ENCODE measurements at regions not wholly inside any gene's neighbourhood (a gene's known extent, or its start where the extent isn't known, plus 50 kb on each side); places are given as distances from the start of the nearest gene placed in this dataset.
A peak's percentile ranks its signal among the peaks of the same experiment; 100 is the strongest.

GRCh38 chr11:115990004-115990447, 485.8 kb upstream of the CADM1 start:
- no peak for DNase-seq

GRCh38 chr11:115985896-115986295, 481.7 kb upstream of the CADM1 start:
- no peak for DNase-seq

DNA sequence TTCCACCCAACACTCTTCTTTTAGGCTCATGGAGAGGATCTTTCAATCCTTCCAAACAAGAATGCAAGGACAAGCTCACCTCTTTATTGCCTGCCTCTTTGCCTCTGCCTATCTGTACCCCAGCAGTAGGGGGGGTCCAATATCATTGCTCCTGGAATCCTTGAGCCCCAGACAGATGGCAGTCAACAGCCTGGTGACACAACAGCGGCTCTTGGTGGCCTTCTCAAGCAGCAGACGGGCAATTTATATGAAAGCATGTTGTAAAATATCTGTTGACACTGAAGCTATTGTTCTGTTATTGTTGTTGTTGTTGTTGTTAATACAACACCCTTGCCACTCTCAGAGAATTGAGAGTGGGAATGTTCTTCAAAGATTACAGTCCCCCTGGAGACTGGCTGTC, 480.0 kb upstream of the CADM1 start:
- no peak for DNase-seq

DNA sequence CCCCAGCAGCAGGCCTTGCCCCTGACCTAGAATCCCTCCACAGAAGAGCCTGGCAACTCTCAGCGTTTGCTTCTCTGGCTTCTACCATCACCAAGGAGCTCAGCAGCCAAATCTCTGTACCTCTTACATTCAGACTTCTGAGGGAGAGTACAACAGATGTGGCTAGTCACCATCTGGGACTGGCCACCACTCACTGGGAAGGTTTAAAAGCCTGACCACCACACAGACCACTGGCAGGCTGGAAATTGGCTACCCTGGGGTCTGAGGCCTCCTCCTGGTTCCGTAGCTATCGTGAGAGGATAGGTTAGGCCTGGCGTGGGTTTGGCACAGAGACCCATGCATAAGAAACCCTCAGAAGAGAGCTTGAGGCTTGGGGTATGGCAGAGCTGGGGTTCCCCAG, 478.5 kb upstream of the CADM1 start:
- DNase-seq, result no peak

GRCh38 chr11:115981814-115982471, 477.7 kb upstream of the CADM1 start:
- no peak for DNase-seq

DNA sequence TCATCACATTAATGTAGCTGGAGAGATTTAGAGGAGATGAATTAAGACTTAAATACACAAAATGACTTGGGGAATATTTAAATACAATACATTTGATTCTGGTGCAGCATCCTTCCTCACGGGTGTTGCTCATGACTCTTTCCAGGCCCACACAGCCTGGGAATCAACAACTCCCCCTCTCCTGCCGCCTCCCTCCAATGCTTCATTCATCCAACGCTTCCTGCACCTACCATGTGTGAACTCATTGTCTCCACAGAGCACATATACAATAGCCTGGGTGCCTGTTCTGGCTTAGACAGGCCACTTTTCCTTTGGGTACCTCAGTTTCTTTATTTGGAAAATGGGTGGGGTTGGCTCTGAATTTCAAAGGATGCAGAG, 476.9 kb upstream of the CADM1 start:
- no peak for DNase-seq

DNA sequence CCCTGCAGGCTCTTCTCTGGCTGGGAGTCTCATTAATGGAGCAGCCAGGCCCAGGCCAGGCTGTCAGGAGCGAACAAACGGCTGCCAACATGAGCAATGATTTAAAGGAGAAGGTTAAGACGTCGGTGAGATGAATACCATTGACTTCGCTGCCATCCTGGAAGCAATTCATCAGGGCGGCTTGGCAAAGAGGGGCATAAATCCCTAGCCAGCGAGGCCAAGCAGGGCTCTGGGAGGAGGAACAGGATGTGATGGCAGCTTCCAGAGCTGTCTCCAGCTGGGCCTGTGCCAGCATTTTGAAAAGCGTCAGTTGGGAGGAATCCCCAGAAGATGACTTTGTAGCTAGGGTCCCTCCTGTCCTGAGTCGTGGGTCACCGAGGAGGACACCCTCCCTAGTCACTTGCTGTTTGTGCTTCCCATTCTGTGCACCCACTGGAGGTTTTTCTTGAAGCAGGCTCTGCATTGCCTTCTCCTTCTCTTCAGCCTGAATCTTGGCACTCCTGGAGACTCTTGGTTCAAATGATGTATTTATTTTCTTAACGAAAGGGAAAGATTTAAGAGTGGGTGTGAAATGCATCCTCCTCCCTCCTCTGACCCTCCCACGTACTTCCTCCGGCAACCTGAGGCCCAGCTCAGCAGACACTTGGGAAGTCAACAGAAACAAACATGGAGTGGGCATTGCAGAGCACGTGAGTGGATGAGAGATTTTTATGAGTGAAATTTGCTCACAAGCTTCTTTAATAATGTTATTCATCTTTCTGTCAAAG, 476.3 kb upstream of the CADM1 start:
- DNase-seq, result no peak

- DNase-seq, result no peak
These were observed 470.5 kb upstream of the CADM1 start for GRCh38 chr11:115974703-115975102.

DNA sequence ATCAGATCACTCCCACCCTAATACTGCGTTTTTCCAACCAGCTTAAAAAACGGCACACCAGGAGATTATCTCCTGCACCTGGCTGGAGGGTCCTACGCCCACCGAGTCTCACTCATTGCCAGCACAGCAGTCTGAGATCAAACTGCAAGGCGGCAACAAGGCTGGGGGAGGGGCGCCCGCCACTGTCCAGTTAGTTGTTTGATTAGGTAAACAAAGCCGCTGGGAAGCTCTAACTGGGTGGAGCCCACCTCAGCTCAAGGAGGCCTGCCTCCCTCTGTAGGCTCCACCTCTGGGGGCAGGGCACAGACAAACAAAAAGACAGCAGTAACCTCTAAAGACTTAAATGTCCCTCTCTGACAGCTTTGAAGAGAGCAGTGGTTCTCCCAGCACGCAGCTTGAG, 463.0 kb upstream of the CADM1 start:
- DNase-seq, result peak; percentile 18

GRCh38 chr11:115965767-115966504, 461.7 kb upstream of the CADM1 start:
- peak; percentile 63 for DNase-seq

DNA sequence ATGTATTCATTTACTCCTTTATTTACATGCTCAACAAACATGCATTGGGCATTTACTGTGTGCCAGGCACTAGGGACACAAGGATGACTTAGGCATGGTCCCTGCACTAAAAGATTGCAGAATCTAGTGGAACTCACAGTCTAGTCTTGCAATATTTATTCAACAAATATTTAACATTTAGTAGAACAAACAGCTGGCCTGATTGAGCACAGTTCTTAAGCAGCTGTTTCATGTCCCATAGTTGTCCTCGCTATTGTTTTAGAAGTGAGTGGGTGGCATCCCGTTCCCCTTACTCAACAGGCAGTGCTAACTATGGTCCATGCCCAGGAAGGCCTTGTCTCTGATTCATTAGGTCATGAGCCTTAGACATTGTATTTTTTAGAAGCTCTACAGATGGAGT, 459.9 kb upstream of the CADM1 start:
- no peak for DNase-seq

- DNase-seq, result no peak
These were observed 458.9 kb upstream of the CADM1 start for GRCh38 chr11:115963156-115963555.

- DNase-seq, result peak; percentile 42
These were observed 457.2 kb upstream of the CADM1 start for GRCh38 chr11:115961159-115962003.

GRCh38 chr11:115959081-115959486, 454.9 kb upstream of the CADM1 start:
- peak; percentile 68 for DNase-seq

- DNase-seq, result peak; percentile 72
These were observed 454.1 kb upstream of the CADM1 start for GRCh38 chr11:115958089-115959000.

DNA sequence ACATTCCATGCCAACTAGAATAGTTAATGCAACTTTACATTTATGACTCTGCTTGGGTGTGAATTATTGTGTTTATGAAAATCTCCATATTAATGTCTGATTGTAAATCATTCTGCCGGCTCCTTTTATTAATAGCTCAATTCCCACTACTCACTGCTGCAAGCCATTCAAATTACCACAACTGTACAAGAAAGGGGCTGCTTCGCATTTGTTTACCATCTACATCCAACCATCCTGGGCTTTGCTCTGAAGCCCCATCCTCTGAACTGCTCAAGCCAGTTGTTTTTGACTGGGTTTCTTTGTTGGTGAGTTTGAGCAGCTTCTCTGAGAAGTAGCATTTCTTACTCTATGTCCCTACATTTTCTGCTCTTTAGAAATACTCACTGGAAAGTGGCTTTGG, 451.6 kb upstream of the CADM1 start:
- DNase-seq, result no peak

GRCh38 chr11:115950660-115951059, 446.4 kb upstream of the CADM1 start:
- DNase-seq, result no peak

DNA sequence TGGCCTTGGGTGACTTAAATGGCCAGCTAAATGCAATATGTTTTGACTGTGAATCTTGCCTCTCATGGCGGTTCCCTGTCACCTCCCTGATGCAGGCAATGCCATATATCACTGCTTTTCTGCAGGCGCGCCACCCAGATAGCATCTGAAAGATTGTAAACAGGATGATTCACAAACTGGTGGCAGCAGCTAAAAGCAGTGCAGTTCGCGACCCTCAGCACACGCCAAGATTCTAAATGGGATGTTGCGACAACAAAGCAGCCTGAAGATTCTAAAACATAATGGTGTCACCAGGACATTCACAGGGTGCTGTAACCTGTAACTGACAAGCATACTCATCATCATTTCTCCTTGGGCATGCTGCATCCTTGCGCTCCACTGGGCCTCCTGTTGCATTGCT, 440.4 kb upstream of the CADM1 start:
- no peak for DNase-seq

DNA sequence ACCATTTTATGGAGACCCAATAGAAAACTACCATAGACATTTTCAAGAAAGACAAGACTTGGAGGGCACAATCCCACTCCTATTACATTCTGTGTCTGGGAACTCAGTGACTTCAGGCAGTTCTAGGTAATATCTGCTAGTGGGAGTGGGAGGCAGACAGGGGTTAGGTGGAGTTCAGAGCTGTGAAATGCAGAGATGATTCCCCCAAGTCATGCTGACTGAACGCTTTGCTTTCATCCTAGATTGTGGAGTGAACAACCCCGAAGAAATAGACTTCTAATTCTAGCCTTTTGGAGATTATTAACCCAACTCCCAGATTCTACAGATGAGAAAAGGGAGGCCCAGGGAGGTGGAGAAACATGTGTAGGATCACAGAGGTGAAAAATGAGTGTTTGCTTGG, 437.8 kb upstream of the CADM1 start:
- DNase-seq, result no peak

DNA sequence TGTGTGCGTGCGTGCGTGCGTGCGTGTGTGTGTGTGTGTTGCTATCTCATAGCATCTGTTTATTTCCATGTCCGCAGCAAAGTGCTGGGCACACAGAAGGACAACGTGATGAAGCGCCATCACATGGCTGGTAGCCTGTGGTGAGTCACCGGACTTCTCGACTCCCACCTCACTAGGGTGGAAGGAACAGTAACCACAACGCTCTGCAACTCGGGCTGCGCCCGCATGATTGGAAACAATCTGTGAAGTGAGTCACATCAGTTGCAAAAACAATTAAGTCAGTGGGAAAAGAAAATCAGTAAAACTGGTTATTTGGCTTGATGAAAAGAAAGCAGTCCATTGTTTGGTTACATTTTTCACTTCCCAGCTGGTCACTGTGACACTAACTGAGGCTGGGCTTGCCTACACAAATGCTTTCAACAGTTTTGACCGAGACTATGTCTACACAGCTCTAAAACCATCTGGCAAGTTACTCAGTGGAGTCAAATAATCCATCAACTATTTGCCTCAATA, 437.3 kb upstream of the CADM1 start:
- DNase-seq, result no peak

GRCh38 chr11:115941044-115941443, 436.8 kb upstream of the CADM1 start:
- no peak for DNase-seq

Measured in DMS153 (cell line).